B cell (primary cell): ENCODE measurements at regions not wholly inside any gene's neighbourhood (a gene's known extent, or its start where the extent isn't known, plus 50 kb on each side); places are given as distances from the start of the nearest gene placed in this dataset.

ENCODE experiments used
- ATAC-seq: fragments of 200-7000 bp; cut with Tn5 transposase; one replicate; pipeline ENCODE4 v1.10.0; 2021; ENCODE audit warnings: low read depth, mild to moderate bottlenecking, moderate number of reproducible peaks, moderate library complexity
- CTCF ChIA-PET: fragments of 350-600 bp; sonication (Branson Sonifier 250); formaldehyde crosslinking; loops from one replicate; lab custom pipeline; 2021; ENCODE audit warnings: antibody characterized with exemption, inconsistent platforms; lab: Charles Lee
- POLR2A ChIA-PET: fragments of 350-600 bp; sonication (Branson Sonifier 250); formaldehyde crosslinking; loops from one replicate; lab custom pipeline; 2021; ENCODE audit warnings: antibody characterized with exemption; lab: Charles Lee
- DNase-seq: peaks from one replicate; pipeline ENCODE4 v3.0.0; 2013
- H2AFZ ChIP-seq: 2 replicates; pipeline ENCODE4 v1.6.1; 2012; ENCODE audit warnings: mild to moderate bottlenecking, low read depth, low read length; ENCODE audit not compliant: insufficient read depth, poor library complexity, severe bottlenecking
- H3K27ac ChIP-seq, 2 donors: 1 replicate in 1 of 2; 2 replicates in 1 of 2; pipeline ENCODE4 v1.5.1; 2012 to 2013; ENCODE audit warnings: low read length in 2 of 2, mild to moderate bottlenecking in 2 of 2, moderate library complexity in 1 of 2
- H3K27me3 ChIP-seq, 4 experiments: fragments of 200-600 bp in 1 of 4; sonication (generic) in 1 of 4; replicated peaks in 1 of 4; 1 replicate in 2 of 4; 2 replicates in 2 of 4; pipeline versions ENCODE4 v1.6.1 to v1.7.0; 2013 to 2016; ENCODE audit warnings: low read length in 3 of 4, mild to moderate bottlenecking in 2 of 4, mixed read lengths in 1 of 4, moderate library complexity in 1 of 4; ENCODE audit not compliant: insufficient read depth in 4 of 4, control insufficient read depth in 3 of 4; ENCODE audit errors: control extremely low read depth in 1 of 4
- H3K36me3 ChIP-seq, 2 experiments: replicated peaks in 1 of 2; 1 replicate in 1 of 2; 2 replicates in 1 of 2; pipeline versions ENCODE4 v1.6.1 to v1.7.1; 2013; ENCODE audit warnings: low read length in 1 of 2; ENCODE audit not compliant: insufficient read depth in 2 of 2, control insufficient read depth in 1 of 2; ENCODE audit errors: control extremely low read depth in 1 of 2, extremely low read depth in 1 of 2
- H3K4me1 ChIP-seq, 2 donors: fragments of 200-600 bp in 1 of 2; sonication (generic) in 1 of 2; 1 replicate in 1 of 2; 2 replicates in 1 of 2; pipeline versions ENCODE4 v1.5.1 to v1.6.1; 2013 to 2017; ENCODE audit warnings: low read length in 2 of 2; ENCODE audit not compliant: control insufficient read depth in 2 of 2, insufficient read depth in 2 of 2
- H3K4me2 ChIP-seq: replicated peaks from 2 replicates; pipeline ENCODE3; 2012; ENCODE audit warnings: mild to moderate bottlenecking, low read depth, low read length; ENCODE audit not compliant: poor library complexity, severe bottlenecking
- H3K4me3 ChIP-seq, 5 experiments: fragments of 200-600 bp in 1 of 5; sonication (generic) in 1 of 5; 1 replicate in 3 of 5; 2 replicates in 2 of 5; pipeline versions ENCODE4 v1.5.1 to v1.7.0; 2011 to 2016; ENCODE audit warnings: low read length in 4 of 5, mild to moderate bottlenecking in 4 of 5, low read depth in 2 of 5, control low read depth in 1 of 5, moderate library complexity in 1 of 5; ENCODE audit not compliant: insufficient read depth in 1 of 5; ENCODE audit errors: control extremely low read depth in 1 of 5, extremely low read depth in 1 of 5
- H3K79me2 ChIP-seq: fragments of 200-600 bp; sonication (generic); one replicate; pipeline ENCODE4 v1.6.0; 2016; ENCODE audit warnings: low read length; ENCODE audit not compliant: control insufficient read depth, insufficient read depth
- H3K9ac ChIP-seq: fragments of 200-600 bp; sonication (generic); 2 replicates; pipeline ENCODE4 v1.6.1; 2017; ENCODE audit warnings: mild to moderate bottlenecking, low read length, moderate library complexity
- H3K9me3 ChIP-seq, 3 donors: one replicate each; pipeline versions ENCODE4 v1.6.1 to v1.7.1; 2013; ENCODE audit warnings: low read length in 2 of 3; ENCODE audit not compliant: control insufficient read depth in 2 of 3, insufficient read depth in 1 of 3; ENCODE audit errors: control extremely low read depth in 1 of 3
- H4K20me1 ChIP-seq: 2 replicates; pipeline ENCODE4 v1.6.0; 2012; ENCODE audit warnings: mild to moderate bottlenecking, low read length; ENCODE audit not compliant: insufficient read depth, control insufficient read depth, poor library complexity, severe bottlenecking
- H3K27ac Mint-ChIP-seq: one replicate; pipeline ENCODE4 v1.8.0; 2021; ENCODE audit warnings: mixed read lengths
- H3K27me3 Mint-ChIP-seq: one replicate; pipeline ENCODE4 v1.8.0; 2021; ENCODE audit warnings: mixed read lengths
- H3K4me1 Mint-ChIP-seq: one replicate; pipeline ENCODE4 v1.8.0; 2021; ENCODE audit warnings: mixed read lengths
- H3K4me3 Mint-ChIP-seq: one replicate; pipeline ENCODE4 v1.8.0; 2021; ENCODE audit warnings: mixed read lengths
- H3K9me3 Mint-ChIP-seq: one replicate; pipeline ENCODE4 v1.8.0; 2022; ENCODE audit warnings: mixed read lengths; ENCODE audit not compliant: insufficient read depth
- EZH2 ChIP-seq: IDR thresholded peaks from 2 replicates; pipeline ENCODE4 v1.6.1; 2012; ENCODE audit warnings: borderline replicate concordance, low read depth, mild to moderate bottlenecking, moderate library complexity, low read length; ENCODE audit not compliant: insufficient read depth, poor library complexity, severe bottlenecking
- WGBS: methylation state at CpG from one replicate; pipeline ENCODE4 v1.1.5; 2013; ENCODE audit warnings: missing lambda C conversion rate; ENCODE audit not compliant: insufficient coverage; 5-methylcytosine and 5-hydroxymethylcytosine counted together
- intact Hi-C: fragments of 100-400 bp; cut with micrococcal nuclease; formaldehyde crosslinking; loops from one replicate; pipeline ENCODE4 v1.10.0; 2022
- TF ChIP-seq, protein P1 (sequence below): fragments of 200-600 bp; IDR thresholded peaks from one replicate; pipeline ENCODE4 v1.8.0; 2022; ENCODE audit warnings: antibody characterized with exemption, mild to moderate bottlenecking

DNA sequence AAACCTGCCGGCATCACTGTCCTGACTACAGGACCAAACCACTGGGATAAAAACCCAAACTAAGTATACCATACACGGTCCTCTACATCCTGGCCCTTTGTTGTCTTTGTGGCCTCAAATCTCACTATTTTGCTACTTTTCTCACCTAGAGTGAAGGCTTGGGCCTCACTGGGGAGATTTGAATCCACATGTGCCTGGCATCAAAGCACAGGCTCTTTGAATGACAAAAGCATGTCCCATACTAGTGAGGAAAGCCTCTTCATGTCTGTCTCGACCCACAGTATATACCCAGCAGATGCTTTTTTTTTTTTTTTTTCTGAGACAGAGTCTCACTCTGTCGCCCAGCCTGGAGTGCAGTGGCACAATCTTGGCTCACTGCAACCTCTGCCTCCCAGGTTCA, 72.5 kb upstream of the DRD2 start:
- Histone ChIP-seq H3K79me2 (no peaks in the 10 kb centered on the region), H3K4me2 (no peak overlapping the region), H3K9ac (no peak overlapping the region), H3K4me3 (no peak overlapping the region), H3K4me1 (no peaks in the 10 kb centered on the region), H4K20me1 (no peaks in the 10 kb centered on the region), H3K36me3 (no peaks in the 10 kb centered on the region), H3K9me3 (no peaks in the 10 kb centered on the region), H3K27me3 (peaks cover 0 to 6% (median 1%) of the 10 kb centered on the region in 4 experiments), H3K27ac (no peak overlapping the region), H2AFZ (no peak overlapping the region)
- ChIA-PET POLR2A (no interaction called here), CTCF (no interaction called here)
- DNase-seq (no peak), ATAC-seq (no peak)
- H3K27ac Mint-ChIP-seq: no peak overlapping the region
- no peaks in the 10 kb centered on the region for H3K4me1 Mint-ChIP-seq
- WGBS: 40% methylated on average over 4 of the region's 4 CpGs
- no peaks in the 10 kb centered on the region for H3K9me3 Mint-ChIP-seq
- H3K27me3 Mint-ChIP-seq: peaks cover 42% of the 10 kb centered on the region
- H3K4me3 Mint-ChIP-seq: no peak overlapping the region
- TF ChIP-seq, protein P1, sequence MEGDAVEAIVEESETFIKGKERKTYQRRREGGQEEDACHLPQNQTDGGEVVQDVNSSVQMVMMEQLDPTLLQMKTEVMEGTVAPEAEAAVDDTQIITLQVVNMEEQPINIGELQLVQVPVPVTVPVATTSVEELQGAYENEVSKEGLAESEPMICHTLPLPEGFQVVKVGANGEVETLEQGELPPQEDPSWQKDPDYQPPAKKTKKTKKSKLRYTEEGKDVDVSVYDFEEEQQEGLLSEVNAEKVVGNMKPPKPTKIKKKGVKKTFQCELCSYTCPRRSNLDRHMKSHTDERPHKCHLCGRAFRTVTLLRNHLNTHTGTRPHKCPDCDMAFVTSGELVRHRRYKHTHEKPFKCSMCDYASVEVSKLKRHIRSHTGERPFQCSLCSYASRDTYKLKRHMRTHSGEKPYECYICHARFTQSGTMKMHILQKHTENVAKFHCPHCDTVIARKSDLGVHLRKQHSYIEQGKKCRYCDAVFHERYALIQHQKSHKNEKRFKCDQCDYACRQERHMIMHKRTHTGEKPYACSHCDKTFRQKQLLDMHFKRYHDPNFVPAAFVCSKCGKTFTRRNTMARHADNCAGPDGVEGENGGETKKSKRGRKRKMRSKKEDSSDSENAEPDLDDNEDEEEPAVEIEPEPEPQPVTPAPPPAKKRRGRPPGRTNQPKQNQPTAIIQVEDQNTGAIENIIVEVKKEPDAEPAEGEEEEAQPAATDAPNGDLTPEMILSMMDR: no peak
- no peak for TF ChIP-seq EZH2
- intact Hi-C loops: no loop called here

DNA sequence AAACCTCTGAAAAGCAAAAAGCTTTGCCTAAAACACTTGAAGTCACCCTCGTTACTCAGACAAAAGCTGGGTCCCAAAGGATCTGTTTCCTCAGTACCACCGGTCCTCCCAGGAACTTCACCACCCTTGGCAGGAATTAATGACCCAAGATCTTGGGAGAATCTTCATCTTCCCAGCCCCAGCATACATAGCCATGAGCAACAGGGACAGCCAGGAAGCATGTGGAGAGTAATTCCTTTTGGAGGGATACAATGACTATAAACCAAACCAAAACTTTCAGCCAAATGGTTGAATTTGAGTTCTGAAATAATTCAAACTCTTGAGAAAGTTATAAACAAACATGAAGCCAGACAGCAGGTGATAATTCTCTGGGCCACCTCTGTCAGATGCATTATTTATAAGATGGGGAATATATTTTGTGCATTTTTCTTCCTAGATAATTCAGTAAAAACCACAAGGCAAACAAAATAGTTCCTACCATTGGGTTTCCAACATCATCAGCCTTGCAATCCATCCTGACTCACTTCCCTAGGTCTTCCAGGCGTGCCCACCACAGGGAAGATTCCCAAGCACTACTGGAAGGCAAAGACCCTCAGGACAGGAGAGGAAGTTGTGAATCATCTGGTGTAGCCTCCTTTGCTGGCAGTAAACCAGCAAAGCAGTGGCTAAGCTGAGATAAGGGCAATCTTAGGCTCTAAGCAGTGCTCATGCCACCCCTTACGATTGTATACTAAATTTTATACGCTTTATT, 71.7 kb upstream of the DRD2 start:
- no peak for DNase-seq
- Mint-ChIP-seq H3K4me3 (no peak overlapping the region), H3K4me1 (no peaks in the 10 kb centered on the region), H3K27me3 (peaks cover 44% of the 10 kb centered on the region), H3K27ac (no peak overlapping the region), H3K9me3 (no peaks in the 10 kb centered on the region)
- H3K4me2 ChIP-seq: no peak overlapping the region
- no peak overlapping the region for H3K27ac ChIP-seq
- WGBS: 88% methylated on average over 1 of the region's 5 CpGs
- H3K27me3 ChIP-seq: peaks cover 0 to 6% (median 1%) of the 10 kb centered on the region in 4 experiments
- intact Hi-C loops: no loop called here
- H3K9ac ChIP-seq: no peak overlapping the region
- H3K4me3 ChIP-seq: no peak overlapping the region
- ChIA-PET CTCF (no interaction called here), POLR2A (no interaction called here)
- ATAC-seq: no peak
- H3K36me3 ChIP-seq: no peaks in the 10 kb centered on the region
- TF ChIP-seq EZH2: no peak
- TF ChIP-seq, protein P1: no peak
- H3K79me2 ChIP-seq: no peaks in the 10 kb centered on the region
- no peak overlapping the region for H2AFZ ChIP-seq
- no peaks in the 10 kb centered on the region for H3K9me3 ChIP-seq
- H4K20me1 ChIP-seq: no peaks in the 10 kb centered on the region
- no peaks in the 10 kb centered on the region for H3K4me1 ChIP-seq
